ENCODE measurements at regions not wholly inside any gene's neighbourhood (a gene's known extent, or its start where the extent isn't known, plus 50 kb on each side); places are given as distances from the start of the nearest gene placed in this dataset.

- no peak overlapping the region for H2AFZ ChIP-seq (ENCODE audit: low read depth)
- H3K4me2 ChIP-seq: no peak overlapping the region
- H3K9ac ChIP-seq: no peak overlapping the region
- H3K79me2 ChIP-seq (ENCODE audit: insufficient read depth, low read depth): no peaks in the 10 kb centered on the region
- TF ChIP-seq CTCF (conservative IDR thresholded peaks at IDR 0.05; ENCODE audit: low read depth, low read length): no peak
- no peaks in the 10 kb centered on the region for H4K20me1 ChIP-seq (ENCODE audit: insufficient read depth)
- H3K4me1 ChIP-seq (ENCODE audit: low read depth, poor library complexity, severe bottlenecking): no peaks in the 10 kb centered on the region
- H3K27me3 ChIP-seq (ENCODE audit: insufficient read depth, low read depth): no peaks in the 10 kb centered on the region
- no peaks in the 10 kb centered on the region for H3K36me3 ChIP-seq (ENCODE audit: insufficient read depth)
- H3K27ac ChIP-seq: no peak overlapping the region
- H3K4me3 ChIP-seq (IDR thresholded peaks at IDR 0.05; ENCODE audit: insufficient read depth, low read depth, low read length): no peak overlapping the region
Observed at GRCh38 chr10:53548664-53549063, 776.1 kb upstream of the MBL2 start.

- Histone ChIP-seq H3K79me2 (ENCODE audit: insufficient read depth, low read depth) (no peaks in the 10 kb centered on the region), H2AFZ (ENCODE audit: low read depth) (no peak overlapping the region), H3K36me3 (ENCODE audit: insufficient read depth) (no peaks in the 10 kb centered on the region), H3K4me3 (IDR thresholded peaks at IDR 0.05; ENCODE audit: insufficient read depth, low read depth, low read length) (no peak overlapping the region), H3K4me2 (no peak overlapping the region), H4K20me1 (ENCODE audit: insufficient read depth) (no peaks in the 10 kb centered on the region), H3K4me1 (ENCODE audit: low read depth, poor library complexity, severe bottlenecking) (no peaks in the 10 kb centered on the region), H3K27me3 (ENCODE audit: insufficient read depth, low read depth) (no peaks in the 10 kb centered on the region), H3K27ac (no peak overlapping the region), H3K9ac (no peak overlapping the region)
- no peak for TF ChIP-seq CTCF (conservative IDR thresholded peaks at IDR 0.05; ENCODE audit: low read depth, low read length)
Observed at GRCh38 chr10:53547364-53547763, 774.8 kb upstream of the MBL2 start.

- no peak overlapping the region for H3K27ac ChIP-seq
- H3K9ac ChIP-seq: no peak overlapping the region
- H3K27me3 ChIP-seq (ENCODE audit: insufficient read depth, low read depth): no peaks in the 10 kb centered on the region
- TF ChIP-seq CTCF (conservative IDR thresholded peaks at IDR 0.05; ENCODE audit: low read depth, low read length): no peak
- H2AFZ ChIP-seq (ENCODE audit: low read depth): no peak overlapping the region
- H3K4me2 ChIP-seq: no peak overlapping the region
- no peak overlapping the region for H3K4me3 ChIP-seq (IDR thresholded peaks at IDR 0.05; ENCODE audit: insufficient read depth, low read depth, low read length)
- H3K79me2 ChIP-seq (ENCODE audit: insufficient read depth, low read depth): no peaks in the 10 kb centered on the region
- no peaks in the 10 kb centered on the region for H4K20me1 ChIP-seq (ENCODE audit: insufficient read depth)
- no peaks in the 10 kb centered on the region for H3K36me3 ChIP-seq (ENCODE audit: insufficient read depth)
- no peaks in the 10 kb centered on the region for H3K4me1 ChIP-seq (ENCODE audit: low read depth, poor library complexity, severe bottlenecking)
Observed at GRCh38 chr10:53543410-53543809, 770.8 kb upstream of the MBL2 start.

- Histone ChIP-seq H3K79me2 (ENCODE audit: insufficient read depth, low read depth) (no peaks in the 10 kb centered on the region), H3K4me3 (IDR thresholded peaks at IDR 0.05; ENCODE audit: insufficient read depth, low read depth, low read length) (no peak overlapping the region), H3K9ac (no peak overlapping the region), H3K27ac (no peak overlapping the region), H2AFZ (ENCODE audit: low read depth) (no peak overlapping the region), H3K4me1 (ENCODE audit: low read depth, poor library complexity, severe bottlenecking) (no peaks in the 10 kb centered on the region), H3K4me2 (no peak overlapping the region), H4K20me1 (ENCODE audit: insufficient read depth) (no peaks in the 10 kb centered on the region), H3K36me3 (ENCODE audit: insufficient read depth) (no peaks in the 10 kb centered on the region), H3K27me3 (ENCODE audit: insufficient read depth, low read depth) (no peaks in the 10 kb centered on the region)
- TF ChIP-seq CTCF (conservative IDR thresholded peaks at IDR 0.05; ENCODE audit: low read depth, low read length): no peak
Observed at GRCh38 chr10:53537508-53537907, 764.9 kb upstream of the MBL2 start.

- H3K36me3 ChIP-seq (ENCODE audit: insufficient read depth): no peaks in the 10 kb centered on the region
- no peak overlapping the region for H2AFZ ChIP-seq (ENCODE audit: low read depth)
- H3K9ac ChIP-seq: no peak overlapping the region
- no peaks in the 10 kb centered on the region for H3K27me3 ChIP-seq (ENCODE audit: insufficient read depth, low read depth)
- H3K27ac ChIP-seq: no peak overlapping the region
- H3K4me2 ChIP-seq: no peak overlapping the region
- H4K20me1 ChIP-seq (ENCODE audit: insufficient read depth): no peaks in the 10 kb centered on the region
- no peak overlapping the region for H3K4me3 ChIP-seq (IDR thresholded peaks at IDR 0.05; ENCODE audit: insufficient read depth, low read depth, low read length)
- TF ChIP-seq CTCF (conservative IDR thresholded peaks at IDR 0.05; ENCODE audit: low read depth, low read length): no peak
- no peaks in the 10 kb centered on the region for H3K4me1 ChIP-seq (ENCODE audit: low read depth, poor library complexity, severe bottlenecking)
- no peaks in the 10 kb centered on the region for H3K79me2 ChIP-seq (ENCODE audit: insufficient read depth, low read depth)
Observed at GRCh38 chr10:53536322-53536721, 763.7 kb upstream of the MBL2 start.

Measured in KMS-11 (cell line).